Heart left ventricle (tissue), 13 donors: ENCODE measurements at regions not wholly inside any gene's neighbourhood (a gene's known extent, or its start where the extent isn't known, plus 50 kb on each side); places are given as distances from the start of the nearest gene placed in this dataset.

ENCODE experiments used
- CTCF ChIP-seq, 12 donors: fragments of 200-600 bp; sonication (generic) in 4 of 12; IDR thresholded peaks; one replicate each; pipeline versions ENCODE4 v1.5.0 to v1.8.0; 2018 to 2022; ENCODE audit warnings: antibody characterized with exemption in 12 of 12, mild to moderate bottlenecking in 5 of 12
- POLR2A ChIP-seq, 2 donors: fragments of 450-650 bp; IDR thresholded peaks; one replicate each; pipeline ENCODE4 v1.6.1; 2017; ENCODE audit warnings: antibody characterized with exemption in 2 of 2, mild to moderate bottlenecking in 2 of 2, moderate library complexity in 2 of 2
- donor health status: ischemic (EF 13 %, LVEDD 7.1; RV severe dilation, severe dysfunction).
- donor health status: DM: no; HTN: yes; CAD: no.
- donor health status: DM: no; HTN: no; CAD: no.
- donor health status: ischemic (EF 25% LVEDD 6.9; RV normal size, moderate dysfunction).
- donor health status: ischemic (EF 25% LVEDD 5.7; RV mildly dilated, moderate dysfunction).
- donor health status: ischemic (EF 35%, LVEDD 5.7; RV mildly dilated, moderate dysfunction).
- donor health status: nonischemic (EF 11% LVEDD 7.7; RV severe dilation, severe dysfunction).
- donor health status: DM: yes; HTN: yes; CAD: no.
- donor health status: PGD.
- donor health status: ischemic (EF 29% LVEDD 5.4; RV normal size, mild dysfunction).
- donor health status: nonischemic (EF 23%, LVEDD 6.1; RV moderate dilation, normal function).

GRCh38 chr4:31461421-31461820, 741.3 kb downstream of the PCDH7 start:
- TF ChIP-seq CTCF (IDR thresholded peaks at IDR 0.05) = no peak
- TF ChIP-seq POLR2A (IDR thresholded peaks at IDR 0.05) = no peak
